B cell (primary cell): ENCODE measurements at regions not wholly inside any gene's neighbourhood (a gene's known extent, or its start where the extent isn't known, plus 50 kb on each side); places are given as distances from the start of the nearest gene placed in this dataset.

Source experiments
- ATAC-seq: fragments of 200-7000 bp; cut with Tn5 transposase; one replicate; pipeline ENCODE4 v1.10.0; 2021; ENCODE audit warnings: low read depth, mild to moderate bottlenecking, moderate number of reproducible peaks, moderate library complexity
- CTCF ChIA-PET: fragments of 350-600 bp; sonication (Branson Sonifier 250); formaldehyde crosslinking; loops from one replicate; lab custom pipeline; 2021; ENCODE audit warnings: antibody characterized with exemption, inconsistent platforms; lab: Charles Lee
- POLR2A ChIA-PET: fragments of 350-600 bp; sonication (Branson Sonifier 250); formaldehyde crosslinking; loops from one replicate; lab custom pipeline; 2021; ENCODE audit warnings: antibody characterized with exemption; lab: Charles Lee
- DNase-seq: peaks from one replicate; pipeline ENCODE4 v3.0.0; 2013
- H2AFZ ChIP-seq: 2 replicates; pipeline ENCODE4 v1.6.1; 2012; ENCODE audit warnings: mild to moderate bottlenecking, low read depth, low read length; ENCODE audit not compliant: insufficient read depth, poor library complexity, severe bottlenecking
- H3K27ac ChIP-seq, 2 donors: 1 replicate in 1 of 2; 2 replicates in 1 of 2; pipeline ENCODE4 v1.5.1; 2012 to 2013; ENCODE audit warnings: low read length in 2 of 2, mild to moderate bottlenecking in 2 of 2, moderate library complexity in 1 of 2
- H3K27me3 ChIP-seq, 4 experiments: fragments of 200-600 bp in 1 of 4; sonication (generic) in 1 of 4; replicated peaks in 1 of 4; 1 replicate in 2 of 4; 2 replicates in 2 of 4; pipeline versions ENCODE4 v1.6.1 to v1.7.0; 2013 to 2016; ENCODE audit warnings: low read length in 3 of 4, mild to moderate bottlenecking in 2 of 4, mixed read lengths in 1 of 4, moderate library complexity in 1 of 4; ENCODE audit not compliant: insufficient read depth in 4 of 4, control insufficient read depth in 3 of 4; ENCODE audit errors: control extremely low read depth in 1 of 4
- H3K36me3 ChIP-seq, 2 experiments: replicated peaks in 1 of 2; 1 replicate in 1 of 2; 2 replicates in 1 of 2; pipeline versions ENCODE4 v1.6.1 to v1.7.1; 2013; ENCODE audit warnings: low read length in 1 of 2; ENCODE audit not compliant: insufficient read depth in 2 of 2, control insufficient read depth in 1 of 2; ENCODE audit errors: control extremely low read depth in 1 of 2, extremely low read depth in 1 of 2
- H3K4me1 ChIP-seq, 2 donors: fragments of 200-600 bp in 1 of 2; sonication (generic) in 1 of 2; 1 replicate in 1 of 2; 2 replicates in 1 of 2; pipeline versions ENCODE4 v1.5.1 to v1.6.1; 2013 to 2017; ENCODE audit warnings: low read length in 2 of 2; ENCODE audit not compliant: control insufficient read depth in 2 of 2, insufficient read depth in 2 of 2
- H3K4me2 ChIP-seq: replicated peaks from 2 replicates; pipeline ENCODE3; 2012; ENCODE audit warnings: mild to moderate bottlenecking, low read depth, low read length; ENCODE audit not compliant: poor library complexity, severe bottlenecking
- H3K4me3 ChIP-seq, 5 experiments: fragments of 200-600 bp in 1 of 5; sonication (generic) in 1 of 5; 1 replicate in 3 of 5; 2 replicates in 2 of 5; pipeline versions ENCODE4 v1.5.1 to v1.7.0; 2011 to 2016; ENCODE audit warnings: low read length in 4 of 5, mild to moderate bottlenecking in 4 of 5, low read depth in 2 of 5, control low read depth in 1 of 5, moderate library complexity in 1 of 5; ENCODE audit not compliant: insufficient read depth in 1 of 5; ENCODE audit errors: control extremely low read depth in 1 of 5, extremely low read depth in 1 of 5
- H3K79me2 ChIP-seq: fragments of 200-600 bp; sonication (generic); one replicate; pipeline ENCODE4 v1.6.0; 2016; ENCODE audit warnings: low read length; ENCODE audit not compliant: control insufficient read depth, insufficient read depth
- H3K9ac ChIP-seq: fragments of 200-600 bp; sonication (generic); 2 replicates; pipeline ENCODE4 v1.6.1; 2017; ENCODE audit warnings: mild to moderate bottlenecking, low read length, moderate library complexity
- H3K9me3 ChIP-seq, 3 donors: one replicate each; pipeline versions ENCODE4 v1.6.1 to v1.7.1; 2013; ENCODE audit warnings: low read length in 2 of 3; ENCODE audit not compliant: control insufficient read depth in 2 of 3, insufficient read depth in 1 of 3; ENCODE audit errors: control extremely low read depth in 1 of 3
- H4K20me1 ChIP-seq: 2 replicates; pipeline ENCODE4 v1.6.0; 2012; ENCODE audit warnings: mild to moderate bottlenecking, low read length; ENCODE audit not compliant: insufficient read depth, control insufficient read depth, poor library complexity, severe bottlenecking
- H3K27ac Mint-ChIP-seq: one replicate; pipeline ENCODE4 v1.8.0; 2021; ENCODE audit warnings: mixed read lengths
- H3K27me3 Mint-ChIP-seq: one replicate; pipeline ENCODE4 v1.8.0; 2021; ENCODE audit warnings: mixed read lengths
- H3K4me1 Mint-ChIP-seq: one replicate; pipeline ENCODE4 v1.8.0; 2021; ENCODE audit warnings: mixed read lengths
- H3K4me3 Mint-ChIP-seq: one replicate; pipeline ENCODE4 v1.8.0; 2021; ENCODE audit warnings: mixed read lengths
- H3K9me3 Mint-ChIP-seq: one replicate; pipeline ENCODE4 v1.8.0; 2022; ENCODE audit warnings: mixed read lengths; ENCODE audit not compliant: insufficient read depth
- EZH2 ChIP-seq: IDR thresholded peaks from 2 replicates; pipeline ENCODE4 v1.6.1; 2012; ENCODE audit warnings: borderline replicate concordance, low read depth, mild to moderate bottlenecking, moderate library complexity, low read length; ENCODE audit not compliant: insufficient read depth, poor library complexity, severe bottlenecking
- WGBS: methylation state at CpG from one replicate; pipeline ENCODE4 v1.1.5; 2013; ENCODE audit warnings: missing lambda C conversion rate; ENCODE audit not compliant: insufficient coverage; 5-methylcytosine and 5-hydroxymethylcytosine counted together
- intact Hi-C: fragments of 100-400 bp; cut with micrococcal nuclease; formaldehyde crosslinking; loops from one replicate; pipeline ENCODE4 v1.10.0; 2022
- TF ChIP-seq, protein P1 (sequence below): fragments of 200-600 bp; IDR thresholded peaks from one replicate; pipeline ENCODE4 v1.8.0; 2022; ENCODE audit warnings: antibody characterized with exemption, mild to moderate bottlenecking

DNA sequence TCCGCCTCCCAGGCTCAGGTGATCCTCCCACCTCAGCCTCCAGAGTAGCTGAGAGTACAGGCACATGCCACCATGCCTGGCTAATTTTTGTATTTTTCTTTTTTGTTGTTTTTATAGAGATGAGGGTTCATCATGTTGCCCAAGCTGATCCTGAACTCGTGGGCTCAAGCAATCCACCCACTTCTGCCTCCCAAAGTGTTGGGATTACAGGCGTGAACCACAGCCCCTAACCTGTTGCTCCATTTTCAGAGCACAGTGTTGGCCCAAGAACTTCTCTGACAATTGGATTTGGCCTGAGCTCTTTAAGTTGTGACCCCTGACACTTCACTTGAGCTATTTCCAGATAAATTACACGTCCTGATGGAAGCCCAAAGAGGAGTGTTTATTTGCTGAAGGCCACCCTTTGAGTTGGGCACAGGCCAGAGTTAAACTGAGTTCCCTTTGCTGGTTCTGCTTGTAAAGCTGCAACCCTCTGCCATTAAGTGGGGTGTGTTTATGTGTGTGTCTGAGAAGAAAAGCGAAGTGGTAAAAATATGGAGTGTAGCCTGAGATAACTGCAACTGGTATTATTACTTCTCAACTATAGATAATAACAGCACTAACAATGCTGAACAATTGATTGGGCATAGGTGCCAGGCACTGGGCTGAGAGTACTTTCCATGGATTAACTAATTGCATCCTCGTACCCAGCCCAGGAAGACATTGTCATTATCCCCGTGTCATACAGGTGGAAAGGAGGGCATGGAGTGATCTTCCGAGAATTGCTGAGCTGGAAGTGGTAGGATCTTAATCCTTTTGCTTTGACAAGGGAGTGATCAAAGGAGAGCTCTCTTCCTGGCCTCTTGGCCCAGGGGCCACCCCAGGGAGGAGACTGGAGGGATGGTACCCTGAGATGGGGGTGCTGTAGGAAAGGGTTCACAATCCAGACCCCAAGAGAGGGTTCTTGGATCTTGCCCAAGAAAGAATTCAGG lies 91.5 kb upstream of the PROK2 start:
- no peaks in the 10 kb centered on the region for H3K36me3 ChIP-seq
- H3K4me2 ChIP-seq = no peak overlapping the region
- H3K27ac ChIP-seq = no peak overlapping the region
- H3K9ac ChIP-seq = no peak overlapping the region
- H3K79me2 ChIP-seq = no peaks in the 10 kb centered on the region
- peaks cover 5 to 10% of the 10 kb centered on the region in 2 donors for H3K4me1 ChIP-seq
- no peak overlapping the region for H3K4me3 Mint-ChIP-seq
- H3K4me3 ChIP-seq = no peak overlapping the region
- ATAC-seq (no peak), DNase-seq (no peak)
- H3K27ac Mint-ChIP-seq = no peak overlapping the region
- 91% methylated on average over 5 of the region's 8 CpGs for WGBS
- POLR2A ChIA-PET = interaction anchor here (0.5 kb wide), 1 partner anchor 91 kb away, joined by 3 read pairs; no protein-coding TSS in a partner anchor
- no peaks in the 10 kb centered on the region for H4K20me1 ChIP-seq
- intact Hi-C loops = loop anchor here (5.0 to 10.0 kb wide), 3 partner anchors 568 to 878 kb away; partner anchors contain the start of gene RYBP
- peaks cover 0 to 36% (median 23%) of the 10 kb centered on the region in 4 experiments for H3K27me3 ChIP-seq
- H3K9me3 ChIP-seq = no peaks in the 10 kb centered on the region
- H3K9me3 Mint-ChIP-seq = no peaks in the 10 kb centered on the region
- peaks cover 50% of the 10 kb centered on the region for H3K27me3 Mint-ChIP-seq
- CTCF ChIA-PET = interaction anchor here (0.6 to 12.6 kb wide), 35 partner anchors 10 to 1265 kb away, joined by 3 to 208 read pairs (median 4); no protein-coding TSS in a partner anchor
- TF ChIP-seq, protein P1, sequence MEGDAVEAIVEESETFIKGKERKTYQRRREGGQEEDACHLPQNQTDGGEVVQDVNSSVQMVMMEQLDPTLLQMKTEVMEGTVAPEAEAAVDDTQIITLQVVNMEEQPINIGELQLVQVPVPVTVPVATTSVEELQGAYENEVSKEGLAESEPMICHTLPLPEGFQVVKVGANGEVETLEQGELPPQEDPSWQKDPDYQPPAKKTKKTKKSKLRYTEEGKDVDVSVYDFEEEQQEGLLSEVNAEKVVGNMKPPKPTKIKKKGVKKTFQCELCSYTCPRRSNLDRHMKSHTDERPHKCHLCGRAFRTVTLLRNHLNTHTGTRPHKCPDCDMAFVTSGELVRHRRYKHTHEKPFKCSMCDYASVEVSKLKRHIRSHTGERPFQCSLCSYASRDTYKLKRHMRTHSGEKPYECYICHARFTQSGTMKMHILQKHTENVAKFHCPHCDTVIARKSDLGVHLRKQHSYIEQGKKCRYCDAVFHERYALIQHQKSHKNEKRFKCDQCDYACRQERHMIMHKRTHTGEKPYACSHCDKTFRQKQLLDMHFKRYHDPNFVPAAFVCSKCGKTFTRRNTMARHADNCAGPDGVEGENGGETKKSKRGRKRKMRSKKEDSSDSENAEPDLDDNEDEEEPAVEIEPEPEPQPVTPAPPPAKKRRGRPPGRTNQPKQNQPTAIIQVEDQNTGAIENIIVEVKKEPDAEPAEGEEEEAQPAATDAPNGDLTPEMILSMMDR = no peak
- TF ChIP-seq EZH2 = no peak
- H3K4me1 Mint-ChIP-seq = peaks cover 17% of the 10 kb centered on the region
- H2AFZ ChIP-seq = no peak overlapping the region
